ENCODE measurements at regions not wholly inside any gene's neighbourhood (a gene's known extent, or its start where the extent isn't known, plus 50 kb on each side); places are given as distances from the start of the nearest gene placed in this dataset.

DNA sequence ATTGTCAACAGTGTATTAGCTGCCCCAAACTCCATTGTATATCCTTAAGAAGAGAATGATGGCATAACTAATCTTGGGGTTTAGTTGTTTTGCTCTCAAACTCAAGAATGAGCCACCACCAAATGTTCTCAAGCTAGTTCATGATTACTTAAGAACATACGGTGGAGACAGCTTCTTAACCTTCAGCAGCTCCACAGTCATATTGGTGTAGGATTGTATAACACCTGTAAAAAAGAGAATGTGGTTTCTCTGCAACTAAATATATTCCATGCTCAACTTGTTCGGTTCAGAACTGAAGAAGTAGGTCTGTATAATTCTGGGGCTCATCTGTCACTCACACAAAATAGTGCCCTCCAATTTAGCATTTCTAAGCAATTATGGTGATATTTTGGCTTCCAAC is 177.9 kb upstream of the DUSP10 start:
- ChIA-PET POLR2A (interaction anchor here (0.7 kb wide), 1 partner anchor 13 kb away, joined by 3 read pairs; no protein-coding TSS in a partner anchor), CTCF (no interaction called here), RAD21 (ENCODE audit: low non-redundant PET in 1 of 2, low total read pairs in 2 of 2, uncharacterized antibody in 2 of 2, unreplicated experiment in 2 of 2) (no interaction called here)
- Histone ChIP-seq H4K20me1 (ENCODE audit: insufficient read depth) (no peaks in the 10 kb centered on the region), H3K36me3 (ENCODE audit: control insufficient read depth in 1 of 2, insufficient read depth in 2 of 2, low read length in 2 of 2) (no peaks in the 10 kb centered on the region), H3K4me1 (ENCODE audit: control insufficient read depth in 1 of 2, insufficient read depth in 2 of 2, low read length in 2 of 2) (no peaks in the 10 kb centered on the region), H2AFZ (ENCODE audit: low read depth, low read length, poor library complexity, severe bottlenecking) (no peak overlapping the region), H3K79me2 (ENCODE audit: insufficient read depth, low read length) (no peaks in the 10 kb centered on the region), H3K4me3 (replicated peaks in 1 of 2; ENCODE audit: low read depth in 1 of 2, low read length in 2 of 2) (no peak overlapping the region), H3K9me2 (ENCODE audit: insufficient read depth) (no peaks in the 10 kb centered on the region), H3K9ac (ENCODE audit: low read length) (no peak overlapping the region), H3K9me3 (ENCODE audit: control insufficient read depth in 1 of 2, insufficient read depth in 1 of 2, low read depth in 1 of 2, low read length in 2 of 2) (no peaks in the 10 kb centered on the region), H3K4me2 (ENCODE audit: low read length) (no peak overlapping the region), H3K27ac (ENCODE audit: low read depth, low read length) (no peak overlapping the region), H3K27me3 (ENCODE audit: insufficient read depth, low read length) (no peaks in the 10 kb centered on the region)
- TF ChIP-seq TCF7L2 (IDR thresholded peaks at IDR 0.05; ENCODE audit: borderline replicate concordance, extremely low read depth, insufficient read depth, insufficient read length) = no peak
- TF ChIP-seq JUND (IDR thresholded peaks at IDR 0.05) = no peak
- TF ChIP-seq POLR2A (IDR thresholded peaks at IDR 0.05; ENCODE audit: borderline replicate concordance, extremely low read depth, insufficient read depth, insufficient read length) = no peak
- no peak for TF ChIP-seq CEBPB (IDR thresholded peaks at IDR 0.05; ENCODE audit: low read depth)
- TF ChIP-seq, protein P1, sequence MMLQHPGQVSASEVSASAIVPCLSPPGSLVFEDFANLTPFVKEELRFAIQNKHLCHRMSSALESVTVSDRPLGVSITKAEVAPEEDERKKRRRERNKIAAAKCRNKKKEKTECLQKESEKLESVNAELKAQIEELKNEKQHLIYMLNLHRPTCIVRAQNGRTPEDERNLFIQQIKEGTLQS (IDR thresholded peaks at IDR 0.05) = no peak
- no peak for TF ChIP-seq YY1 (IDR thresholded peaks at IDR 0.05; ENCODE audit: extremely low read depth, insufficient replicate concordance, low read depth, low read length)
- no peak for TF ChIP-seq EGR1 (IDR thresholded peaks at IDR 0.05; ENCODE audit: low read depth)
- no peak for TF ChIP-seq SIN3A (IDR thresholded peaks at IDR 0.05; ENCODE audit: low read depth)
- TF ChIP-seq, protein P2, sequence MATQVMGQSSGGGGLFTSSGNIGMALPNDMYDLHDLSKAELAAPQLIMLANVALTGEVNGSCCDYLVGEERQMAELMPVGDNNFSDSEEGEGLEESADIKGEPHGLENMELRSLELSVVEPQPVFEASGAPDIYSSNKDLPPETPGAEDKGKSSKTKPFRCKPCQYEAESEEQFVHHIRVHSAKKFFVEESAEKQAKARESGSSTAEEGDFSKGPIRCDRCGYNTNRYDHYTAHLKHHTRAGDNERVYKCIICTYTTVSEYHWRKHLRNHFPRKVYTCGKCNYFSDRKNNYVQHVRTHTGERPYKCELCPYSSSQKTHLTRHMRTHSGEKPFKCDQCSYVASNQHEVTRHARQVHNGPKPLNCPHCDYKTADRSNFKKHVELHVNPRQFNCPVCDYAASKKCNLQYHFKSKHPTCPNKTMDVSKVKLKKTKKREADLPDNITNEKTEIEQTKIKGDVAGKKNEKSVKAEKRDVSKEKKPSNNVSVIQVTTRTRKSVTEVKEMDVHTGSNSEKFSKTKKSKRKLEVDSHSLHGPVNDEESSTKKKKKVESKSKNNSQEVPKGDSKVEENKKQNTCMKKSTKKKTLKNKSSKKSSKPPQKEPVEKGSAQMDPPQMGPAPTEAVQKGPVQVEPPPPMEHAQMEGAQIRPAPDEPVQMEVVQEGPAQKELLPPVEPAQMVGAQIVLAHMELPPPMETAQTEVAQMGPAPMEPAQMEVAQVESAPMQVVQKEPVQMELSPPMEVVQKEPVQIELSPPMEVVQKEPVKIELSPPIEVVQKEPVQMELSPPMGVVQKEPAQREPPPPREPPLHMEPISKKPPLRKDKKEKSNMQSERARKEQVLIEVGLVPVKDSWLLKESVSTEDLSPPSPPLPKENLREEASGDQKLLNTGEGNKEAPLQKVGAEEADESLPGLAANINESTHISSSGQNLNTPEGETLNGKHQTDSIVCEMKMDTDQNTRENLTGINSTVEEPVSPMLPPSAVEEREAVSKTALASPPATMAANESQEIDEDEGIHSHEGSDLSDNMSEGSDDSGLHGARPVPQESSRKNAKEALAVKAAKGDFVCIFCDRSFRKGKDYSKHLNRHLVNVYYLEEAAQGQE (IDR thresholded peaks at IDR 0.05; ENCODE audit: low read depth) = no peak
- TF ChIP-seq ZFX (IDR thresholded peaks at IDR 0.05) = no peak
- TF ChIP-seq, protein P3, sequence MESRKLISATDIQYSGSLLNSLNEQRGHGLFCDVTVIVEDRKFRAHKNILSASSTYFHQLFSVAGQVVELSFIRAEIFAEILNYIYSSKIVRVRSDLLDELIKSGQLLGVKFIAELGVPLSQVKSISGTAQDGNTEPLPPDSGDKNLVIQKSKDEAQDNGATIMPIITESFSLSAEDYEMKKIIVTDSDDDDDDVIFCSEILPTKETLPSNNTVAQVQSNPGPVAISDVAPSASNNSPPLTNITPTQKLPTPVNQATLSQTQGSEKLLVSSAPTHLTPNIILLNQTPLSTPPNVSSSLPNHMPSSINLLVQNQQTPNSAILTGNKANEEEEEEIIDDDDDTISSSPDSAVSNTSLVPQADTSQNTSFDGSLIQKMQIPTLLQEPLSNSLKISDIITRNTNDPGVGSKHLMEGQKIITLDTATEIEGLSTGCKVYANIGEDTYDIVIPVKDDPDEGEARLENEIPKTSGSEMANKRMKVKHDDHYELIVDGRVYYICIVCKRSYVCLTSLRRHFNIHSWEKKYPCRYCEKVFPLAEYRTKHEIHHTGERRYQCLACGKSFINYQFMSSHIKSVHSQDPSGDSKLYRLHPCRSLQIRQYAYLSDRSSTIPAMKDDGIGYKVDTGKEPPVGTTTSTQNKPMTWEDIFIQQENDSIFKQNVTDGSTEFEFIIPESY (IDR thresholded peaks at IDR 0.05; ENCODE audit: extremely low read depth, insufficient replicate concordance, low read length) = no peak
- TF ChIP-seq SP1 (IDR thresholded peaks at IDR 0.05; ENCODE audit: low read depth) = no peak
- TF ChIP-seq POLR2AphosphoS5 (IDR thresholded peaks at IDR 0.05; ENCODE audit: low read depth, low read length) = no peak
- no peak for TF ChIP-seq ZNF274 (IDR thresholded peaks at IDR 0.05; ENCODE audit: low read depth, low read length)
- TF ChIP-seq ELF1 (IDR thresholded peaks at IDR 0.05; ENCODE audit: borderline replicate concordance, low read depth) = no peak
- no peak for TF ChIP-seq FOSL1 (IDR thresholded peaks at IDR 0.05; ENCODE audit: low read depth)
- TF ChIP-seq, protein P4, sequence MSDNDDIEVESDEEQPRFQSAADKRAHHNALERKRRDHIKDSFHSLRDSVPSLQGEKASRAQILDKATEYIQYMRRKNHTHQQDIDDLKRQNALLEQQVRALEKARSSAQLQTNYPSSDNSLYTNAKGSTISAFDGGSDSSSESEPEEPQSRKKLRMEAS (IDR thresholded peaks at IDR 0.05) = no peak
- intact Hi-C loops (cut with micrococcal nuclease) = no loop called here
- no peak for ATAC-seq
- BruUV-seq (replicated peaks) = no TSS peak
- DNase-seq (ENCODE audit: low read depth, low spot score) = no peak

All from HCT116 (cell line).